ENCODE measurements at regions not wholly inside any gene's neighbourhood (a gene's known extent, or its start where the extent isn't known, plus 50 kb on each side); places are given as distances from the start of the nearest gene placed in this dataset.

DNA sequence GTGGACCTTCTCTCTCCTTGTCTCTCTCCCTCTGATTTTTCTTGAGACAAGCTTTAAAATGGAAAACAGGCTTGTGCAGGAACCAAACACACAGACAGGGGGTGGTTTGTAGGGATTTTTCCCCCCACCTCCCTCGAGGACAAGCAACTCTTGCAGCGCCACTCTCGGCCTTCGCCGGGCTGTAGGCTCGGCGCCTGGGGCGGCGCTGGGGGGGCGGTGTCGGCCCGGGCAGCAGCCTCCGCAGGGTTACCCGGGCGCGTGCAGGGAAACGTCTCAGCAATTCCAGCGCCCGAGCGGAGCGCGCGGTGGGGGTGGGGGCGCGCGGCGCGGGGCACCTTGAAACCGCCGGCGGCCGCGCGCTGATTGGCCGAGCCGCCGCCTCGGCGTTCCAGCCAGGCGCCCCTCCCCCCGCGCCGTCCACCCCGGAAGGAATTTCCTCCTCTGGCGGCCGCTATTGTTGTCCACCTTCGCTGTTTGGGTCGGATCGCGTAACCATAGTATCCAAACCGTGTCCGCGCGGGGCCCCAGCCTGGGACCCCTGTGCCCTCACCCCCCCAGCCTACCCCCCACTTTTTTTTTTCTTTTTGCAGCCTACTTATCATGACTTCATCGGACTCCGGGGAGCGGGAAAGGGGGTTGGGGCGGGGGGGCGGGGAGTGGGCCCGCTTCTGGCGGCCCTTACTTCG lies 59.8 kb upstream of the ACOT11 start:
- TF ChIP-seq EZH2 (IDR thresholded peaks at IDR 0.05; ENCODE audit: insufficient read depth, poor library complexity, severe bottlenecking) (no peak), EZH2phosphoT487 (IDR thresholded peaks at IDR 0.05; ENCODE audit: insufficient read depth, low read depth) (no peak)

All from GM23248 (cell line).